ENCODE measurements at regions not wholly inside any gene's neighbourhood (a gene's known extent, or its start where the extent isn't known, plus 50 kb on each side); places are given as distances from the start of the nearest gene placed in this dataset.

DNA sequence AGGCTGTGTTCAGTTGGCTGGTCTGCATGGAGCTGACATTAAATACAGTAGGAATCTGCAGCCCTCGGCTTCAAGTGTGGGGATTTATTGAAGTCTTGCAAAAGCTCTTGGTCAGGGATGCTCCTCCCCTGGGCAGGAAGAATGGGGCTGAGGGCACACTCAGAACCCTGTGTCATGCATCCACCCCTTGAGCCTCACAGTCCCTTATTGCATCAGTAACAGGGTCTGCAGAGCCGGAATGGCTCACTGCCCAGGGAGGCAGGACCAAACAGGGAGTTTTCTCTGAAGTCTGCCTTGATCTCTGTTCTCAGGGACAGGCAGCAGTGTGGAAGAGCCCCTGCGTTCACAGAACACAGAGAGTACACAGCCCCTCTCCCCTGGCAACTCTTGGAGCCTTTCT, 216.8 kb downstream of the ENGASE start:
- in situ Hi-C loops (cut with HindIII; ENCODE audit: low pct_unique_long_range_greater_than_20kb, low sequenced_read_pairs): no loop called here
- TF ChIP-seq JUND (IDR thresholded peaks at IDR 0.05; ENCODE audit: low read depth): no peak
- DNase-seq (ENCODE audit: low read depth in 1 of 2, low spot score in 1 of 2): no peak

DNA sequence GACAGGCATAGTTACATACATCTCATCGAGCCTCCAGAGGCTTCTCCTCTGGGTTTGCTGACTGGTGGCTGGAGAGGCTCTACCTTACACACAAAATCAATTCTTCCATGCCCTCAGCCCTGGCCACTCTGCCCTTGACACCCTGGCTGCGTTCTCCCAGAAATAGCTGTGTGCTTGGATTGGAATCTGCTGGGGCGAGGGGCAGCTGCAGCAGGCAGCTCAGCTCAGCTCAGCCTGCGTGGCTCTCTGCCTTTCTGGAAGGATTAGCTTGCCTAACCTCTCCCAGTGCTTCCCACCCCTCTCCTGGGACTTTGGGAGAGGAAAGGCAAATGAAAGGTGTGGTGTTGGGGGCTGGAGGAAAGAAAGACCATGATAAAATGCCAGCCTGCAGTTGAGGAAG, 216.1 kb downstream of the ENGASE start:
- TF ChIP-seq JUND (IDR thresholded peaks at IDR 0.05; ENCODE audit: low read depth): no peak
- no peak for DNase-seq (ENCODE audit: low read depth in 1 of 2, low spot score in 1 of 2)
- in situ Hi-C loops (cut with HindIII; ENCODE audit: low pct_unique_long_range_greater_than_20kb, low sequenced_read_pairs): no loop called here

DNA sequence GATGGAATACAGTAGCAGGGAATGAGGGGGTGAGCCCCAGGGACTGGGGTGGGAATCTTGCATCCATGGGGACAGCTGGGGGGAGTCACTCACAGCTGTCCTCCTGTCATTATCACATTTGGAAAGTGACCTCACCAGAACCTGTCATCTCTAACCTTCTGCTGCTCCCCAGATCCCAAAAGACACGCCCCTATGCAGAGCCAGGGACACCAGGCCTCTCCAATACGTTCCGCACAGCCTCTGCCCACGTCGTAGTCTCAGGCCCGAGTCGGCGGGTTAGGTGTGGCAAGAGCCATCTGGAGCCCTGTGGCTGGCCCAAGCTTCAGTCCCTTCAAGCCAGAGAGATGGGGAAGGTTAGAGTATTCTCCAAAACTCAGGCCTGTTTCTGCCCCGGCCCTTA, 214.3 kb downstream of the ENGASE start:
- no peak for DNase-seq (ENCODE audit: low read depth in 1 of 2, low spot score in 1 of 2)
- TF ChIP-seq JUND (IDR thresholded peaks at IDR 0.05; ENCODE audit: low read depth): no peak
- in situ Hi-C loops (cut with HindIII; ENCODE audit: low pct_unique_long_range_greater_than_20kb, low sequenced_read_pairs): no loop called here

DNA sequence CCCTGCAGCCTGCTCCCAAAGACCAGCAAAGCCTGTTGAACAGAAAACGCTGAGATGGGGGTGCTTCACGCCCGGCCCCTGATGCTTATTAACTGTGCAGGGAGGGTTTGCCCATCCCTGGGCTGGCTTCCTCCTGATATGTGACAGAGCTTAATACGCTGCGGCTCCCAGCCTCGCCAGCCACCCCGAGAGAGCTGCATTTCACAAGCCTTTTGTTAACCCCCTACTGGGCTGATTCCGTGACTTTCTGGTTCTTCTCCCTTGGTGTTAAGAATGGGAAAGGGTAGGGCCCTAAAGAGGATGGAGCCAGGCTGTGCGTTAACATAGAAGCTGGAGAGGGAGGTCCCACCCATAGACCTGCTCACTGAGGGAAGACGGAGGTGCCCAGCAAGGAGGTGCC, 211.8 kb downstream of the ENGASE start:
- TF ChIP-seq JUND (IDR thresholded peaks at IDR 0.05; ENCODE audit: low read depth): no peak
- no peak for DNase-seq (ENCODE audit: low read depth in 1 of 2, low spot score in 1 of 2)
- in situ Hi-C loops (cut with HindIII; ENCODE audit: low pct_unique_long_range_greater_than_20kb, low sequenced_read_pairs): no loop called here

DNA sequence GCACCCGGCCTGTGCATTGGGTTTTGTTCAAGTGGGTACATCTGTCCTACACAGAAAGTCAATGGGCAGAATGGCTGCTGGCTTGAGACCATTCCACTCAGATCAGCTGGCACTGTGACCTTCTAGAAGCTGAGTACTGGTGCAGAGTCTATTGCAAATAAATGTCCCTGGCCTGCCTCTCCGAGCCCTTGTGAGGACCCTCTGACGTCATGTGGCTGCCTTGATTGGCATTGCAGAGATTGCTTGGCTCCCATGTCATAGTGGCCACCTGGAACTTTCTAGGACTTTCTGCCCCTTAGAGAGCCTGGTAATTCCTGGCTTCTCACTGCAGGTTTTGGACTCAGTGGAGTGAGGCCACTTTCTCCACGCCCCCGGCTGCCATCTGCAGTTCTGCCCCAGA, 211.3 kb downstream of the ENGASE start:
- in situ Hi-C loops (cut with HindIII; ENCODE audit: low pct_unique_long_range_greater_than_20kb, low sequenced_read_pairs): no loop called here
- no peak for DNase-seq (ENCODE audit: low read depth in 1 of 2, low spot score in 1 of 2)
- TF ChIP-seq JUND (IDR thresholded peaks at IDR 0.05; ENCODE audit: low read depth): no peak

DNA sequence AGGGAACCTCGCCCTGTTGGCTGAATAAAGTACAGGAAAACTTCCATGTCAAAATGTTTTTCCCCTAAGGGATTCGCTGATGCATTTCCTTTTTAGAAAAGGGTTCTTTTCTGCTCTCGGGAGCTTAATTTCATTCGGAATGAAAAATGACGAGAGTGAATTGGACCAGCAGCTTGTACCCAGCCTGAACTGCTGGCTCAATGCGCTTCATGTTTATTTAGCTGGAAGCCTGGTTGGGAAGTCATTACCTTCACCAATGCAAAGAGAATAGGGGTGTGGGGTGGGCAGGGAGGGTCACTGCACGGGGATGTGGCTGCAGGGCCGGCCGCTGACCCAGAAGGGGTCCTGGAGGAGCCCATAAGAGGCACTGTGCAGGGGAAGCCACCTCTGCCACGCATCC, 207.7 kb downstream of the ENGASE start:
- in situ Hi-C loops (cut with HindIII; ENCODE audit: low pct_unique_long_range_greater_than_20kb, low sequenced_read_pairs): no loop called here
- no peak for DNase-seq (ENCODE audit: low read depth in 1 of 2, low spot score in 1 of 2)
- no peak for TF ChIP-seq JUND (IDR thresholded peaks at IDR 0.05; ENCODE audit: low read depth)

DNA sequence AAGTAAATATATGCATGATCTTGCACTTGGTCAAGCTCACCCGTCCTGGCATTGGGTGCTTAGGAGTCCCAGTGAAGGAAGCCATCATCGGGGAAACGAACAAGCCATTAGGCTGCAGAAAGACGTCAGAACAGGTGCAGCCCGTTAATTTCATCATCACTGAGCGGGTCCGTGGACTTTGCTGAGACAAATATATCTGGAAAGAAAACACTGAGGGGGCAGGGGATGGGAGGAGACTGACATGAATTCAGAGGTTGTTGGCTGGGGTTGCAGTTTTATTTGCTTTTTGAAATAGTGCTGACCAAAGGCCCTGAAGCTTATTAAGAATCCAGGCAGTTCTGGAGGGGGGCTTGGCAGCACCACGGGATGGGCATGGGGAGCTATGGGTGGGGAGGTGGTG, 207.2 kb downstream of the ENGASE start:
- TF ChIP-seq JUND (IDR thresholded peaks at IDR 0.05; ENCODE audit: low read depth): no peak
- in situ Hi-C loops (cut with HindIII; ENCODE audit: low pct_unique_long_range_greater_than_20kb, low sequenced_read_pairs): no loop called here

DNA sequence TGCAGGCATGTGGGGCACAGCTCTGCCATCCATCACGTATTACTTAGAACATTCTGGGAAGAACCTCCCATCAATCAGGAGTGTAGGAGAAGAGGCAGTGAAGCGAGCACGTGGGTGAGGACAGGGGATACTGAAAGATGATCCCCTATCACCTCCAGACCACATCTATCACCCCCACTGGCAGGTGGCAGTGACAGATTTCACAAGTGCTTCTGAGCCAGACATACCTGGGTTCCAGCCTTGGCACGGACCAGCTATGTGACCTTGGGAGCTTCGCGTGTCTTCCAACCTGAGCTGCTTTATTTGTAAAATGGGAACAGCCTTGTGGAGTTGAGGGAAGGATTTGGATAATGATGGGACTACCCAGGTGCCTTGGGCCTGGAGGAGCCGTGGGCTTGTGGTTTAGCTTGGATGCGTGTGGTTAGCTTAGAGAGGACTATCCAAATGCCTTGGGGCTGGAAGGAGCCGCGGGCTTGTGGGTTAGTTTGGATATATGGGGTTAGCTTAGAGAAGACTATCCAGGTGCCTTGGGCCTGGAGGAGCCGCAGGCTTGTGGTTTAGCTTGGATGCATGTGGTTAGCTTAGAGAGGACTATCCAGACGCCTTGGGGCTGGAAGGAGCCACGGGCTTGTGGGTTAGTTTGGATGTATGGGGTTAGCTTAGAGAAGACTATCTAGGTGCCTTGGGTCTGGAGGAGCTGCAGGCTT, 206.4 kb downstream of the ENGASE start:
- DNase-seq (ENCODE audit: low read depth in 1 of 2, low spot score in 1 of 2): no peak
- no peak for TF ChIP-seq JUND (IDR thresholded peaks at IDR 0.05; ENCODE audit: low read depth)
- in situ Hi-C loops (cut with HindIII; ENCODE audit: low pct_unique_long_range_greater_than_20kb, low sequenced_read_pairs): no loop called here

More for the DNA sequence above, 207.2 kb downstream of the ENGASE start:
- DNase-seq (ENCODE audit: low read depth in 1 of 2, low spot score in 1 of 2): no peak

DNA sequence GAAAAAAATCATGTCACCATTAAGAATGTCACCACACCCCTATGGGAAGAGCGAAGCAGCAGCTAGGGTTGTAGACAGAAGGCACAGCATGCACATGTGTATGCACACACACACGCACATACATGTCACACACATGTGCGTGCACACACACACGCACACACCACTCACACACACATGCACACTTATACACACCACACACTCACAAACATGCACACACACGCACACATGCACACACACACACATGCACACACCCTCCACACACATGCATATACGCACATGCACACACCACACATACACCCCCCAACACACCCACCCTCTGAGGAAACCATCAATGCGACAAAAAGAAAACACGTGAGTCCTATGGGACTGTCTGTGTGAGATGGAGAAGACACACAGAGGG, 205.4 kb downstream of the ENGASE start:
- no peak for DNase-seq (ENCODE audit: low read depth in 1 of 2, low spot score in 1 of 2)
- no peak for TF ChIP-seq JUND (IDR thresholded peaks at IDR 0.05; ENCODE audit: low read depth)
- in situ Hi-C loops (cut with HindIII; ENCODE audit: low pct_unique_long_range_greater_than_20kb, low sequenced_read_pairs): no loop called here

DNA sequence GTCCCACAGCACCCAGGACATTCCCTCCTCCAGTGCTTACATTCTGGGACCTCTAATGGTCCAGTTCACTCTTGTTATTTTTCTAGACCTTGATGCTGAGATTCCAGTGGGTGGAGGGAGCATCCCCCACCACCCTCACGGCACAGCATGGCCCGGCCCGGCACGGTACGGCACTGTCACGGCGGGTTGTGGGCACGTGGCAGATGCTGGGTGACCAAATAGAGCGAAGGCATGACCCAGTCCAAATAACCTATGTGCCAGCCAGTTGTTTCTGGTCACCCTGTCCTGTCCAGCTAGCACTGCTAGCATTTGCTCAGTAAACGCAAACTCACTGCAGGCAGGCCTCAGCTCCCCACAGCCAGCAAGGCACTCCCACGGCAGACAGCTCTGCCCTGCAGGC, 204.7 kb downstream of the ENGASE start:
- no peak for TF ChIP-seq JUND (IDR thresholded peaks at IDR 0.05; ENCODE audit: low read depth)
- DNase-seq (ENCODE audit: low read depth in 1 of 2, low spot score in 1 of 2): no peak
- in situ Hi-C loops (cut with HindIII; ENCODE audit: low pct_unique_long_range_greater_than_20kb, low sequenced_read_pairs): no loop called here

DNA sequence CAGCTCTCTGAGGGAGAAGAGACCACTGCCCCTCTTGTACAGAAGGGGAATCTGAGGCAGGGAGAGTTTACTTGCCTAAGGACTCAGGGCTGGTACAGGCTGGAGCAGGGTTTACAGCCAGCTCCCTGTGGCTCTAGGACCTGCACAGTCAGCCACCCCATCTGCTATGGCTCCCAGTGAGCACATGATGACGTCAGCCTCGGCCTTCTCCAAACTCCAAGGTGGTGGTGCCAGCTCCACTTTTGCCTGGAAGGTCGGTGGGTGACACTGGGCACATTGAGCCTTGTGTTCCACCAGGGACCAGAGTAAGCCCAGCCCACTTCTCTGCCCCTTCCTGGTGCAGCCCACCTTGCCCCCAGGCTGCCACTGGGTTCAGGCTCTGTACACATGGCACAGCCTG, 202.2 kb downstream of the ENGASE start:
- in situ Hi-C loops (cut with HindIII; ENCODE audit: low pct_unique_long_range_greater_than_20kb, low sequenced_read_pairs): no loop called here
- TF ChIP-seq JUND (IDR thresholded peaks at IDR 0.05; ENCODE audit: low read depth): no peak
- no peak for DNase-seq (ENCODE audit: low read depth in 1 of 2, low spot score in 1 of 2)

DNA sequence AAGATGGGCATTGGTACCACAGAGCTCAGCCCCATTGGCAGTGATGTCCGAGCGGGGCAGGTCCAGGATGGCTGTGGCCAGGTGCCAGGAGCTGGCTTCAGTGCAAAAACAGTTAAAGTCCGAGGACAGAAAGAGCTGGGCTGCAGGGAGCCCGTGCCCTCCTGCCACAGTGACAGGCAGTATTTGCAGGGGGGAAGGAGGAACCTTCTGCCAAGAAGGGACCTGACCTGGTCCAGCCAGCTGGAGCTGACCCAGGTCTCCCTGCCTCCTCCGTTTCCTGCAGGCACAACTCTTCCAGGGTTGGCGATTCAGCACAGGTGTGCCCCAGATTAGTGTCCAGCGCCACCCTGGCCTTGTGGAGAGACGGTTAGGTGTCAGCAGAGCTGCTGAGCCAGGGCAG, 199.0 kb downstream of the ENGASE start:
- DNase-seq (ENCODE audit: low read depth in 1 of 2, low spot score in 1 of 2): peak; percentile 29 to 42
- no peak for TF ChIP-seq JUND (IDR thresholded peaks at IDR 0.05; ENCODE audit: low read depth)
- in situ Hi-C loops (cut with HindIII; ENCODE audit: low pct_unique_long_range_greater_than_20kb, low sequenced_read_pairs): no loop called here

DNA sequence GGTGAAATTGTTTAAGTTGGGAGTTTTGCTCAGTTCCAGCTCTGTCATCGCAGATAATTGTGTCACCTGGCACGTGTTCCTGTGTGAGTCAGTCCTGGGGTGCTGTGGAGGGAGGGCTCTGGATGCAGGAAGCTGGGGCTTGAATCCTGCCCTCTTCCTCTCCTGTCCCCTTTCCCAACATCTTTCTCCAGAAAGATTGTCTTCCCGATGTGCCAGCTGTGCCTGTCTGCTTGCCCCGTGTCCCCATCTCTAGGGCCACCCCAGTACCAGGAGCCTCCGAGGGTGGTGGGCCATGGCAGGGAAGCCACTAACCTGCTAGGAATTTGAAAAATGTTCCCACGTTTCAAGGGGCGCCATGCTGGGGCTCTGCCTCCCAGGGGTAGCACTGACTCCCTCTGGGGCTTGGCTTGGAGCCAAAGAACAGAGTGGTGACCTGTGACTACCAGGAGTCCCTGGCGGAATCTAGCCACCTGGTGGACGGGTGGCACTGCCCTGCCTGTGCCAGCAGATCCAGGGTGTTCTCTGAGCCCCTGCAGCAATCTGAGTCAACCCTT, 198.1 kb downstream of the ENGASE start:
- peak in 1 of 2 experiments; percentile 30 for DNase-seq (ENCODE audit: low read depth in 1 of 2, low spot score in 1 of 2)
- no peak for TF ChIP-seq JUND (IDR thresholded peaks at IDR 0.05; ENCODE audit: low read depth)
- in situ Hi-C loops (cut with HindIII; ENCODE audit: low pct_unique_long_range_greater_than_20kb, low sequenced_read_pairs): no loop called here

DNA sequence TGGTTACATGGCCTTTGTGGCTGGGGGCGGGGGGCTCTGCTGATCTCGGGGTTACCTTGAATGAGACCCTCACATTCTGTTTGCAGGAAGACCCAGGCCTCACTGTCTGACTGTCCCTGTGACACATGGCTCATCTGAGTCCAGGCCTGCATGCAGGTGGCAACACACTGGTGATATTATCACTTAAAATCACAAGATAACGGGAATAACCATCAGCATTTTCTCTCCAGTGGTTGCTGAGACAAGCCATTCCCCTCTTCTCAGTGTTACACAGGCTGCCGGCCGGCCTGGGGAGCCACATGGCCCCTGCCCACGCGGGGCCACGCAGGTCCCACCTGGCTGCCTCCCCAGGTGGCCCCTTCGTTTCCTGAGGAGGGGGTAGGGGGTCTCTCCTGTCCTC, 197.6 kb downstream of the ENGASE start:
- no peak for TF ChIP-seq JUND (IDR thresholded peaks at IDR 0.05; ENCODE audit: low read depth)
- in situ Hi-C loops (cut with HindIII; ENCODE audit: low pct_unique_long_range_greater_than_20kb, low sequenced_read_pairs): no loop called here
- no peak for DNase-seq (ENCODE audit: low read depth in 1 of 2, low spot score in 1 of 2)
